GM12873 (cell line): ENCODE measurements at regions not wholly inside any gene's neighbourhood (a gene's known extent, or its start where the extent isn't known, plus 50 kb on each side); places are given as distances from the start of the nearest gene placed in this dataset.

Experiments
- CTCF ChIP-seq: IDR thresholded peaks from 2 replicates; pipeline ENCODE4 v1.5.1; 2012; ENCODE audit warnings: low read depth, mild to moderate bottlenecking, moderate library complexity, low read length, control low read depth; ENCODE audit not compliant: insufficient read depth; ENCODE audit errors: missing control alignments

- no peak for TF ChIP-seq CTCF
Measured at GRCh38 chr11:33521384-33521783, 179.2 kb downstream of the C11orf91 start.

- no peak for TF ChIP-seq CTCF
Measured at GRCh38 chr11:33520112-33520511, 180.5 kb downstream of the C11orf91 start.

- no peak for TF ChIP-seq CTCF
Measured at GRCh38 chr11:33515347-33515746, 185.3 kb downstream of the C11orf91 start.

GRCh38 chr11:33514079-33514925, 186.3 kb downstream of the C11orf91 start:
- no peak for TF ChIP-seq CTCF

GRCh38 chr11:33509632-33510031, 191.0 kb downstream of the C11orf91 start:
- TF ChIP-seq CTCF = no peak

GRCh38 chr11:33507967-33508366, 192.7 kb downstream of the C11orf91 start:
- no peak for TF ChIP-seq CTCF

- no peak for TF ChIP-seq CTCF
Measured at GRCh38 chr11:33507356-33507755, 193.3 kb downstream of the C11orf91 start.
